ENCODE measurements at regions not wholly inside any gene's neighbourhood (a gene's known extent, or its start where the extent isn't known, plus 50 kb on each side); places are given as distances from the start of the nearest gene placed in this dataset.

- DNase-seq (ENCODE audit: low read depth in 2 of 2) = no peak
Observed at GRCh38 chr6:43950051-43950605, 177.1 kb downstream of the MRPL14 start.

GRCh38 chr6:43949551-43949991 lies 177.7 kb downstream of the MRPL14 start:
- no peak for DNase-seq (ENCODE audit: low read depth in 2 of 2)

DNA sequence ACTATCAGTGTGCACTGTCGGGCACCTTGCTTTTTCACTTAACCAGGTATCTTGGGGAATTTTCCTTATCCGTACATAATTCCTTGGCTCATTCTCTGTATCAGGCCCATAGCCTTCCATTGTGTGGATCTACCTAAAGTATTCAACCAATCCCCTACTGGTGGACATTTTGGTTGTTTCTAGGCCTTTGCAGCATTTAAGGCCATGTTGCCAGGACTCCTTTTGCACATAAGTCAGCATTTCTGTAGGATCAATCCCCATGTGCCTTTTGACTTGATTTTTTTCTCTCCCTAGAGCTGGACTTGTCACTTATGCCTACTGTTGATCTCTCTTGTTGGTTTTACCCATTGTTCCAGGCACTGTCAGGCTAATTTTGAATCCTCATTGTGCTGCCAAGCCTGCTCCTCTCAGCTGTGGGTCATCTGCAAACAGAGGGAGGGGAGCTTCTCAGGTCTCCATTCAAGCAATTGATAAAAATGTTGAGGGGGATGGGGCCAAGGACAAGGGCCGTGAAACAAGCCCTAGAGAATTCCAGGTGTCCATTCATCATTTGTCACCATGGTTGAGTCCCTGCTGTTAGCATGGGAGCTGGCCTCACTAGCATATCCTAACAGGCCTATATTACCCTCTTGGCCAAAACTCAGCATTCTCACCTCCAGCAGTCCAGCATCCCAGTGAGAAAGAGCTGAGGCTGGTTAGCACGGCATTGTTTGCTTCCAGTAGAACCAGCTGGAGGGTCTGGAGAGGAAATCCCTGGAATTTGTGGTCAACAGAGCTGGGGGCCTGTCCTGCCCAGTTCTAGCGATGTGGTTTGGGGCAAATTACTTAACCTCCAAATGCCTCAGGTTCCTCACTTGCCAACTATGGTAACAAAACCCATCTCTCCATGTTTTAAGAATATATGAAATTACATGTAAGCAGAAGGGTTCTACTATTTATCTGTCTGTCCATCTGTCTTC lies 178.4 kb downstream of the MRPL14 start:
- DNase-seq (ENCODE audit: low read depth in 2 of 2) = no peak

DNA sequence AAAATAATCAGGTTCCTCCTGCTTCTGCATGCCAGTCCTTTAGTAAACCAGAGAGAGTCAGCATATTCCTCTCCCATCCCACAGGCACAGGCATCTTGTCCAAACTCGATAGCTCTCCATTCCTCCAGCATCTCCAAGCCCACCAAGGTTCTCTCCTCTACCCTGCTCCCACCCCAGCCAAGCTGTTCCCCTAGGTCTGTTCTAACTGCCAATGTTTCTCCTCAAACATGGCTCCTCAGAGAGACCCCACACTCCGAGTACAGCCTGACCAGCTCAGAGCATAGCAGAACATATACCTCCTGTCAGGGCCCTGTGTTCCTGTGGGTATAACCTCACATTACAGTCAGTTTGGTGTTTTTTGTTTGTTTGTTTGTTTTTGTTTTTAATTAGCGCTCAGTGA lies 177.8 kb downstream of the VEGFA start:
- DNase-seq (ENCODE audit: low read depth in 2 of 2) = no peak

DNA sequence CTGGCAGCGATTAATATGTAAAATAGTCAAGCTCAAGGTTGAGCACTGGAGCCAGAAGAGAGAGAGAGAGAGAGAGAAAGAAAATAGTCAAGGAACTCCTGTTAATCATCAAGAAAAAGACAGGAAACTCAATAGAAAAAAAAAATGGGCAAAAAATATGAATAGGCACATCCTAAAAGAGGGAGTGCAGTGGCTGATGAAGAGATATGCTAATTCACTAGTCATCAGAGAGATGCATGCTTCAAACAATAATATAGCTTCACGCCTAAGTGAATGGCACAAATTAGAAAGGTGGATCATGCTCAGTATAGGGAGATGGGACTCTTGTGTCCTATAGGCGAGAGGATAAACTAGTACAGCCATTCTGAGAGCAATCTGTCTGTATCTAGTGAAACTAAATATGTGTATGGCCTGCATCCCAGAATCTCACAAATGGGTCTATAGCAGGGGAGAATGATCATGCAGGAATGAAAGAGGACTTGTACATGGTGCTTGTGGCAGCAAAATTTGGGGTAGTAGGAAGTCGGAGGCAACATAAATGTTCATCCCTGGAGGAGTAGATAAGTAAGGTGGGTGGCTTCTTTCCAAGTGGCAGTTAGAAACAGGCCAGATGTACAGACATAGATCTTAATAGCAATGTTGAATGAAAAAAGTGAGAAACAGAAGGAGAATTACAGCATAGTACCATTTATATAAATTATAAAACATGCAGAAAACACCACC lies 176.8 kb downstream of the VEGFA start:
- no peak for DNase-seq (ENCODE audit: low read depth in 2 of 2)

- DNase-seq (ENCODE audit: low read depth in 2 of 2) = no peak
Observed at GRCh38 chr6:43945768-43946080, 175.7 kb downstream of the VEGFA start.

GRCh38 chr6:43944908-43945767 lies 175.1 kb downstream of the VEGFA start:
- no peak for DNase-seq (ENCODE audit: low read depth in 2 of 2)

DNA sequence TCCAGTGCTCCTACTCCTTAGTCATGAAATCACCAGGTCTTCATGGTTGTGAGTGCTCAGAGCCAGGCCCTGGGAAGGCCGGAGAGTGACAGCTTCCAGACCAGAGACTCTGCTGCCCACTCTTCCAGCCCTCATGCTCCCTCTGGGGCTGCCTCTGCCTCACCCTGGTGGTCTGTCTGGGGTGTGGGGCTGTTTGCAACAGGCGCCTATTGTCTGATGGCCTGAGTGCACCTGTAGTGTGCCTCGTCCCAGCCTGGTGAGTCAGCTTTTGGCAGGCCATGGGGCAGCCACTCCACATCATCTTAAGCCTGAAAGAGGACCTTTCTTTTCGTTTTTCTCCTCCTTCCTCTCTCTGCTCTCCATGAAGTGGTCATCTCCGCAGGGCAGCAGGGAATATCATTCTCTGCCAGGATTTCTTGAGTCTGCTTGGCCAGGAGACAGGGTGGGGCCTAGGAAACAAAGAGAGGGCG lies 173.8 kb downstream of the VEGFA start:
- no peak for DNase-seq (ENCODE audit: low read depth in 2 of 2)

DNA sequence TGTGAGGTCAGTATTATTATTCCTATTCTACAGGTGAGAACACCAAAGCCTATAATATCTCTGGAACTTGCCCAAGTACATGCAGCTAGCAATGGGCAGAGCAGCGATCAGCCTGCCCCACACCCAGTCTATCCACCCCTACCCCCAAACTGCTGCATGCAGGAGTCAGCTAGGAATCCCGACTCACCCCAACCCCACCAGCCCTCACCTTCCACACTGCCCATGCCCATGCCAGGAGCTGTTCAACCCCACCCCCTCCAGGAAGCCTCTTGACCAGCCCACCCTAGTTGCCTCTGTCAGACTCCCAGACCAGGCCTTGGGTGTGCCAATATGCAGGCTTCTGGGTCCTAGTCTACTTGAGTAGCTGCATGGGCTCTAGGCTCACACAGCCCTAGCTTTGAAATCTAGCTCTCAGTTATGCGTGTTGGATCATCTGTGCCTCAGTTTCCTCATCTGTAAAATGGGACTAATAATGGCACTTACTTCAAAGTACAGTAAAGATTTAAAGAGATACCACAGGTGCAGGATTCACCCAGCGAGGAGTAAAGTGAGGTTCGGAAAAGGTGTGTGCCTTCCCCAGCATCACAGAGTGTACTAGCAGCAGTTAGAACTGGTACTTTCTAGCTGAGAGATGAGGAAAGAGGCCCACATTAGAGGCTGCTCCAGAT lies 173.2 kb downstream of the VEGFA start:
- no peak for DNase-seq (ENCODE audit: low read depth in 2 of 2)

DNA sequence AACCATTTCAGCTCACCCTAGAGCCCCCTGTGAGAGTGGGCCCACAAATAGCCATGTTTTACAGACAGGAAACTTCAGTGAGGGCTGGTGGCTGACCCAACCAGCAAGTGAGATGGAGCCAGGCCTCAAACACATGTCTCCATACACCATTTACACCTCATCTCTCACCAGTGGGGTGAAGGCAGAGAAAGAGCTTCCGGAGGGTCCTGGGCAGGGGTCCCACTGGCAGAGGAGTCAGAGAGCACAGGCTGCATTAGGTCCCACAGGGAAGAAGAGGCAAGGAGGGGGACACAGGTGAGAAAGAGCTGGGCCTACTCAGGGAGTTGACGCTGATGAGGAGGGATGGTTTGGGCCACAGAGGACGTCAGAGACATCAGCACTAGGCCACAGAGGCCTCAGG lies 172.6 kb downstream of the VEGFA start:
- DNase-seq (ENCODE audit: low read depth in 2 of 2) = no peak

DNA sequence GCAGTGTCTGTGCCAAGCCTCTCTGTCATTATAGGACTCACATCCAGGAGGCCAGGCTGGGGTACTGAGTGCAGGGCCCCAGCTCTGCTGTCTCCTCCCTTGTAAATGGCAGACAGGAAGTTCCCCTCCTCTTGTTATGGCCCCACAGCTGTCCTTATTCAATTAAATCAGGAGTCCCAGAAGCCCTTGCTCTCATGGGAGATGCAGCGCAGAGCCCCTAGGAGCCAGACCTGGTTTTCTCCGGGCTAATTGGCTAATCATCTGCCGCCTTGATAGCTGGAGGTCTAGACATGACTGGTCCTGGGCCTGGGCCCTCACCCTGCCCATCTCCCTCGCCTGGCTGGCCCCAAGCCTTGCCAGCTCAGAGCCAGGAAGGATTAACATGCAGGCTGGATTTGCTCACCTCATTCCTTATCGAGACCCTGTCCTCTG lies 172.0 kb downstream of the VEGFA start:
- DNase-seq (ENCODE audit: low read depth in 2 of 2) = no peak

- DNase-seq (ENCODE audit: low read depth in 2 of 2) = no peak
Observed at GRCh38 chr6:43941174-43941573, 171.2 kb downstream of the VEGFA start.

DNA sequence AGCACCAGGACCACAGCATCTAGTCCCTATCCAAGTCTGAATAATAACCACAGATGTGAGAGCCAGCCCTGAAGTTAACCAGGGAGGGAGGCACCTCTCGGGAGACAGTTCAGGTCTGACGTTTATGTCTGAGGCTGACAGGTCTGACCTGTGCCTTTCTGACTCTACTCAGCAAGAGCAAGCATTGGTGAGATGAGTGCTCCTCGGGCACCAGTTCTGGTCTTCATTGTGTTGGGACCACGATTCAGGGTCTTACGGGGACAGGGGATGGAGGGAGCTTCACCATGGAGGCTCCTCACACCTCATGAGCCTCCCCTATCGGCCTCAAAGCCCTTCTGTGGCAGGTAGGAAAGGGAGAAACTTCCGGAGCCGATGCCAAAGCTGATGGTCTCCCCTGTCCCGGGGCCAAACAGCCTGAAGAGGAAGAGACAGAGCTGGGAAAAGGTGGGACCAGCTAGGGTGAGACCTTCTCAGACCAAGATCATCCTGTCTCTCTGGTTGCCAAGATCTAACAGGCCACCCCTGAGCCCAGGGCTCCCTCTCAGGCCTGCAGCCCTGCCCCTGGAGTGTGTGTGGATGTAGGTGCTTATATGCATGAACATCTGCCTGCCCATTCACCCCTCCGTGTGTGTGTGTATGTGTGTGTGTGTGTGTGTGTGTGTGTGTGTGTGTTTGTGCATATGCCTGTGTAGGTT lies 170.5 kb downstream of the VEGFA start:
- no peak for DNase-seq (ENCODE audit: low read depth in 2 of 2)

DNA sequence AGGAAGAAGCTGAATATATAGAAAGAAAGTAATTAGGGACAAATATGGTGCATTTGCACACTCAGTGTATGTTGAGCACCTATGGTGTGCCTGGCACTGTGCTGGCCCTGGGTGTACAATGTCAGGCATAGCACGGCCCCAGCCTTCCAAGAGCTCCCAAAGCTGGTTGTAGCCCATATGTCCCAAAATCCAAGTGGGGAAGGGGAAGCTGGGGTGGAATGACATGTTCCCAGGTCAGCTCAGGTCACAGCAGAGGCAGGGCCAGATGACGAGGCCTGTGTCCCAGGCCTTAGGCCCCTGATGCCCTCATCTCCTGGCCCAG lies 170.0 kb downstream of the VEGFA start:
- no peak for DNase-seq (ENCODE audit: low read depth in 2 of 2)

- no peak for DNase-seq (ENCODE audit: low read depth in 2 of 2)
Observed at GRCh38 chr6:43939281-43940070, 169.5 kb downstream of the VEGFA start.

DNA sequence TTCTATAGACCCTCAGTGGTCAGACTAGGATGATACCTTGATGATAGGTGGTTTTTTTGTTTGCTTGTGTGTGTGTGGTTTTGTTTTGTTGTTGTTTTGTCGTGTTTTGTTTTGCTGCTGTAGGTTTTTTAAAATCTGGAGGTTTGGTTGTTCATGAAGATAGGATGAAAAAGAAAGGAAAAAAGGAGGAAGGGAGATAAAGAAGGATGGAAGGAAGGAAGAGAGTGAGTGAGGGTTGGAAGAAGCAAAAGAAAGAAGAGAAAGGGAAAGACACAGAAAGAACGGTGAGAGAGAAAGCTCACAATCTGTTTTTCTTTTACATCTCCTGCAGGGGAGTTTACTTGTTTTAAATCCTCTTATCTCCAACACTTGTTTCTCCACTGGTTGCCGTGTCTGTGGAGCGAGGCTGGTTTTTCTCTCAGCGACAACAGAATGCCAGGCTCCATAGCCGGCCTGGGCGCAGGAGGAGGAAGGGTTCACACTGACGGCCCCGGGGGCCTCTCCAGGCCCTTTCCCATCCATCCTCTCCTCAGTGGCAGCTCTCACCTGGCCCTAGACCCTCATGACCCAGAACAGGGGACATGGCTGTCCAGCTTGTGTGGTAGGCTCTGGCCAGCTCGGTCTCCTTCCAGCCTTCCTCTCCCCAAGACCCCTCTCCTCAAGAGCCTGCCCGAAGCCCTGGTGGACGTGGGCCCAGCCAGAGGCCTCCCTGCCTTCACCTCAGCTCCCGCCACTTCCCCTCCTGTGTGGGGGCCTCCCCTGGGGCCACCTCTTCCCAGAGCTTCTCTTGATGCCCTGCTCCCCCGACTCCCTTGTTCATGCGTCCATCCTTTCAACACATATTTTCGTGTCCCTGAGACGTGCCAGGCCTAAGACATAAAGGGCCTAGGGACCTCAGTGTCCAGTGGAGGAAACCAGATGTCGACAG lies 168.4 kb downstream of the VEGFA start:
- no peak for DNase-seq (ENCODE audit: low read depth in 2 of 2)

GRCh38 chr6:43937236-43938177 lies 167.5 kb downstream of the VEGFA start:
- DNase-seq (ENCODE audit: low read depth in 2 of 2) = no peak

DNA sequence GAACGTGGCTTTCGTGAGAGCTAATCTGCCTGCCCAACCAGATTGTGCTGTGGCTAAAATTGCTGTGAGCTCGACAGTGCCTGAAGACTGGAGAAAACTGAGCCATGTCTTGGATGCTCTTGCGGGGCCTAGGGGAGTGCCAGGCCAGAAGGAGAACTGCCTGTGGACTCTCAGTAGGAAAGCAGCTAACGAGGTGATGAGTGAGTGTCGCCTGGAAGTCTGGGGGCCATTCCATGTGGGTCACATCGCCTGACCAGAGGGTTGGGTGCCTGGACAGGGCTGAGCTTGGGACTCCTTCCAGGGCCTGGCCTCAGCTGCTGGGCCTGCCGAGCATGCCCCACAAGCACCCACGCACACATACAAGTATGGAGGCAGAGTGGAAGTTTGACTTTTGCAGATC lies 166.5 kb downstream of the VEGFA start:
- DNase-seq (ENCODE audit: low read depth in 2 of 2) = no peak

All from stimulated activated CD4-positive, alpha-beta T cell treated with anti-CD3 and anti-CD28 coated beads, Interleukin-12 subunit alpha, Interleukin-12 subunit beta, amount 100 ng/mL, for 24 hours (primary cell).